SK-N-SH treated with all-trans-retinoic acid at 6 μM for 48 hours (cell line): ENCODE measurements at regions not wholly inside any gene's neighbourhood (a gene's known extent, or its start where the extent isn't known, plus 50 kb on each side); places are given as distances from the start of the nearest gene placed in this dataset.

Experiments used
- CSRNP3 ChIP-seq: fragments of 250-450 bp; sonication (Bioruptor Pico); IDR thresholded peaks from 2 replicates; pipeline ENCODE4 v1.5.1; 2021; ENCODE audit warnings: mild to moderate bottlenecking, moderate library complexity
- ESRRG ChIP-seq: fragments of 250-450 bp; sonication (Bioruptor Pico); IDR thresholded peaks from 2 replicates; pipeline ENCODE4 v1.6.1; 2021; ENCODE audit warnings: mild to moderate bottlenecking
- GLIS3 ChIP-seq: fragments of 250-450 bp; sonication (Bioruptor Pico); IDR thresholded peaks from 2 replicates; pipeline ENCODE4 v1.5.0; 2020; ENCODE audit warnings: mild to moderate bottlenecking, moderate library complexity
- RARB ChIP-seq: fragments of 250-450 bp; sonication (Bioruptor Pico); IDR thresholded peaks from 2 replicates; pipeline ENCODE4 v1.8.0; 2021; ENCODE audit warnings: mild to moderate bottlenecking, moderate library complexity
- TOX ChIP-seq: fragments of 250-450 bp; sonication (Bioruptor Pico); IDR thresholded peaks from 2 replicates; pipeline ENCODE4 v1.8.0; 2021; ENCODE audit warnings: mild to moderate bottlenecking, moderate library complexity, borderline replicate concordance
- ZC3H10 ChIP-seq: fragments of 250-450 bp; sonication (Bioruptor Pico); IDR thresholded peaks from 2 replicates; pipeline ENCODE4 v1.5.1; 2021; ENCODE audit warnings: mild to moderate bottlenecking, moderate library complexity
- ZFP3 ChIP-seq: fragments of 250-450 bp; sonication (Bioruptor Pico); IDR thresholded peaks from 2 replicates; pipeline ENCODE4 v1.5.0; 2020; ENCODE audit warnings: mild to moderate bottlenecking, moderate library complexity
- ZFP30 ChIP-seq: fragments of 450-650 bp; formaldehyde crosslinking; IDR thresholded peaks from 2 replicates; pipeline ENCODE4 v1.5.0; 2022; ENCODE audit warnings: mild to moderate bottlenecking, moderate library complexity
- ZNF565 ChIP-seq: fragments of 450-650 bp; formaldehyde crosslinking; conservative IDR thresholded peaks from 2 replicates; pipeline ENCODE4 v1.5.0; 2020; ENCODE audit warnings: low read depth, mild to moderate bottlenecking, moderate library complexity
- TF ChIP-seq, protein P1 (sequence below): fragments of 250-450 bp; sonication (Bioruptor Pico); IDR thresholded peaks from 2 replicates; pipeline ENCODE4 v1.5.1; 2020; ENCODE audit warnings: low read depth, mild to moderate bottlenecking, moderate library complexity
- TF ChIP-seq, protein P2 (sequence below): fragments of 250-450 bp; sonication (Bioruptor Pico); IDR thresholded peaks from 2 replicates; pipeline ENCODE4 v1.5.0; 2020; ENCODE audit warnings: mild to moderate bottlenecking, moderate library complexity
- TF ChIP-seq, protein P3 (sequence below): fragments of 250-450 bp; sonication (Bioruptor Pico); IDR thresholded peaks from 2 replicates; pipeline ENCODE4 v1.8.0; 2021; ENCODE audit warnings: low read depth, mild to moderate bottlenecking, moderate library complexity, borderline replicate concordance
- TF ChIP-seq, protein P4 (sequence below): fragments of 250-450 bp; sonication (Bioruptor Pico); IDR thresholded peaks from 2 replicates; pipeline ENCODE4 v1.8.0; 2020; ENCODE audit warnings: mild to moderate bottlenecking, moderate library complexity, borderline replicate concordance

DNA sequence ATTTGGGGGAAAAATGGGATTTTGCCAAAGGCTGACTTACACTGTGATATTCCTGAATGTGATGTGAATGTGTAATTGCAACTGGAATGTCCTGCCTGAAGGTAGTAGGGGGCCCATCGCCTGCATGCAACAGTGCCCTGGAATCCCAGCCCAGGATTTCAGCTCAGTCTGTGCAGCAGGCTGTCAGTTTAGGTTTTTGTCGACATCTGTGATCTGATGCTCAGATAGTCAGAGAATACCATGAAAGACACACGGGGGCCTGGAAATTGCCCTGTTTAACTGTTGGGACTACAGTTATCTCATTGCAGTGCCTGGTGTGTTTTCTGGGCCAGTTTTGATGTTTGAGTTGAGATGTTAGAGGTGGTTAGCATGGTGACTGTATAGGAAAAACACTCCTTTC, 84.5 kb upstream of the HK2 start:
- TF ChIP-seq TOX (CRISPR knock-in tag) (no peak), ZFP30 (CRISPR knock-in tag) (no peak), ZNF565 (CRISPR knock-in tag) (no peak), ZC3H10 (CRISPR knock-in tag) (no peak), RARB (no peak), ZFP3 (no peak), GLIS3 (CRISPR knock-in tag) (no peak), ESRRG (no peak), CSRNP3 (CRISPR knock-in tag) (no peak)
- TF ChIP-seq, protein P1, sequence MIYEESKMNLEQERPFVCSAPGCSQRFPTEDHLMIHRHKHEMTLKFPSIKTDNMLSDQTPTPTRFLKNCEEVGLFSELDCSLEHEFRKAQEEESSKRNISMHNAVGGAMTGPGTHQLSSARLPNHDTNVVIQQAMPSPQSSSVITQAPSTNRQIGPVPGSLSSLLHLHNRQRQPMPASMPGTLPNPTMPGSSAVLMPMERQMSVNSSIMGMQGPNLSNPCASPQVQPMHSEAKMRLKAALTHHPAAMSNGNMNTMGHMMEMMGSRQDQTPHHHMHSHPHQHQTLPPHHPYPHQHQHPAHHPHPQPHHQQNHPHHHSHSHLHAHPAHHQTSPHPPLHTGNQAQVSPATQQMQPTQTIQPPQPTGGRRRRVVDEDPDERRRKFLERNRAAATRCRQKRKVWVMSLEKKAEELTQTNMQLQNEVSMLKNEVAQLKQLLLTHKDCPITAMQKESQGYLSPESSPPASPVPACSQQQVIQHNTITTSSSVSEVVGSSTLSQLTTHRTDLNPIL (CRISPR knock-in tag) = no peak
- TF ChIP-seq, protein P2, sequence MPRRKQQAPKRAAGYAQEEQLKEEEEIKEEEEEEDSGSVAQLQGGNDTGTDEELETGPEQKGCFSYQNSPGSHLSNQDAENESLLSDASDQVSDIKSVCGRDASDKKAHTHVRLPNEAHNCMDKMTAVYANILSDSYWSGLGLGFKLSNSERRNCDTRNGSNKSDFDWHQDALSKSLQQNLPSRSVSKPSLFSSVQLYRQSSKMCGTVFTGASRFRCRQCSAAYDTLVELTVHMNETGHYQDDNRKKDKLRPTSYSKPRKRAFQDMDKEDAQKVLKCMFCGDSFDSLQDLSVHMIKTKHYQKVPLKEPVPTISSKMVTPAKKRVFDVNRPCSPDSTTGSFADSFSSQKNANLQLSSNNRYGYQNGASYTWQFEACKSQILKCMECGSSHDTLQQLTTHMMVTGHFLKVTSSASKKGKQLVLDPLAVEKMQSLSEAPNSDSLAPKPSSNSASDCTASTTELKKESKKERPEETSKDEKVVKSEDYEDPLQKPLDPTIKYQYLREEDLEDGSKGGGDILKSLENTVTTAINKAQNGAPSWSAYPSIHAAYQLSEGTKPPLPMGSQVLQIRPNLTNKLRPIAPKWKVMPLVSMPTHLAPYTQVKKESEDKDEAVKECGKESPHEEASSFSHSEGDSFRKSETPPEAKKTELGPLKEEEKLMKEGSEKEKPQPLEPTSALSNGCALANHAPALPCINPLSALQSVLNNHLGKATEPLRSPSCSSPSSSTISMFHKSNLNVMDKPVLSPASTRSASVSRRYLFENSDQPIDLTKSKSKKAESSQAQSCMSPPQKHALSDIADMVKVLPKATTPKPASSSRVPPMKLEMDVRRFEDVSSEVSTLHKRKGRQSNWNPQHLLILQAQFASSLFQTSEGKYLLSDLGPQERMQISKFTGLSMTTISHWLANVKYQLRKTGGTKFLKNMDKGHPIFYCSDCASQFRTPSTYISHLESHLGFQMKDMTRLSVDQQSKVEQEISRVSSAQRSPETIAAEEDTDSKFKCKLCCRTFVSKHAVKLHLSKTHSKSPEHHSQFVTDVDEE (CRISPR knock-in tag) = no peak
- TF ChIP-seq, protein P3, sequence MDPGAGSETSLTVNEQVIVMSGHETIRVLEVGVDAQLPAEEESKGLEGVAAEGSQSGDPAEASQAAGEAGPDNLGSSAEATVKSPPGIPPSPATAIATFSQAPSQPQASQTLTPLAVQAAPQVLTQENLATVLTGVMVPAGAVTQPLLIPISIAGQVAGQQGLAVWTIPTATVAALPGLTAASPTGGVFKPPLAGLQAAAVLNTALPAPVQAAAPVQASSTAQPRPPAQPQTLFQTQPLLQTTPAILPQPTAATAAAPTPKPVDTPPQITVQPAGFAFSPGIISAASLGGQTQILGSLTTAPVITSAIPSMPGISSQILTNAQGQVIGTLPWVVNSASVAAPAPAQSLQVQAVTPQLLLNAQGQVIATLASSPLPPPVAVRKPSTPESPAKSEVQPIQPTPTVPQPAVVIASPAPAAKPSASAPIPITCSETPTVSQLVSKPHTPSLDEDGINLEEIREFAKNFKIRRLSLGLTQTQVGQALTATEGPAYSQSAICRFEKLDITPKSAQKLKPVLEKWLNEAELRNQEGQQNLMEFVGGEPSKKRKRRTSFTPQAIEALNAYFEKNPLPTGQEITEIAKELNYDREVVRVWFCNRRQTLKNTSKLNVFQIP (CRISPR knock-in tag) = no peak
- TF ChIP-seq, protein P4, sequence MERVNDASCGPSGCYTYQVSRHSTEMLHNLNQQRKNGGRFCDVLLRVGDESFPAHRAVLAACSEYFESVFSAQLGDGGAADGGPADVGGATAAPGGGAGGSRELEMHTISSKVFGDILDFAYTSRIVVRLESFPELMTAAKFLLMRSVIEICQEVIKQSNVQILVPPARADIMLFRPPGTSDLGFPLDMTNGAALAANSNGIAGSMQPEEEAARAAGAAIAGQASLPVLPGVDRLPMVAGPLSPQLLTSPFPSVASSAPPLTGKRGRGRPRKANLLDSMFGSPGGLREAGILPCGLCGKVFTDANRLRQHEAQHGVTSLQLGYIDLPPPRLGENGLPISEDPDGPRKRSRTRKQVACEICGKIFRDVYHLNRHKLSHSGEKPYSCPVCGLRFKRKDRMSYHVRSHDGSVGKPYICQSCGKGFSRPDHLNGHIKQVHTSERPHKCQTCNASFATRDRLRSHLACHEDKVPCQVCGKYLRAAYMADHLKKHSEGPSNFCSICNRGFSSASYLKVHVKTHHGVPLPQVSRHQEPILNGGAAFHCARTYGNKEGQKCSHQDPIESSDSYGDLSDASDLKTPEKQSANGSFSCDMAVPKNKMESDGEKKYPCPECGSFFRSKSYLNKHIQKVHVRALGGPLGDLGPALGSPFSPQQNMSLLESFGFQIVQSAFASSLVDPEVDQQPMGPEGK (CRISPR knock-in tag) = no peak
